Right kidney (tissue), 1 donor: ENCODE measurements at regions not wholly inside any gene's neighbourhood (a gene's known extent, or its start where the extent isn't known, plus 50 kb on each side); places are given as distances from the start of the nearest gene placed in this dataset.

ENCODE experiments used
- DNase-seq: peaks from one replicate; pipeline ENCODE4 v3.0.0-alpha.2; 2016

DNA sequence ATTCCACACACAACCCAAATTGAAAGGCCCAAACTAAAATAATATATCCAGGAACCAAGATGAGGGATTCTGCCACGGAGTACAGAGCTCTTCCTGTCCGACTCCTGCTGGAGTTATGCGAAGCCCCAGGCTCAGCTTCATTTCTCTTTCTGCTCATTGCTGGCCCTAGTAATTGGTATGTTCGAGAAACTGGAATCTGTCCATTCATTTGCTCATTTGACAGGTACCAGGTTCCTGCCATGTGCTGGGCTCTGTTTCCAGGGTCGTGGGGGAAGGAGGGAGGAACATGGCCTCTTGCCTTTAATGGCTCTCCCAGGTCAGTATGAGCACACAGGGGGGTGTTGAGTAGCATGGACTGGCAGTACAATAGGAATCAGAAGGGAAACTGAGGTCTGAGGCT, 179.2 kb upstream of the SHH start:
- DNase-seq, result no peak

DNA sequence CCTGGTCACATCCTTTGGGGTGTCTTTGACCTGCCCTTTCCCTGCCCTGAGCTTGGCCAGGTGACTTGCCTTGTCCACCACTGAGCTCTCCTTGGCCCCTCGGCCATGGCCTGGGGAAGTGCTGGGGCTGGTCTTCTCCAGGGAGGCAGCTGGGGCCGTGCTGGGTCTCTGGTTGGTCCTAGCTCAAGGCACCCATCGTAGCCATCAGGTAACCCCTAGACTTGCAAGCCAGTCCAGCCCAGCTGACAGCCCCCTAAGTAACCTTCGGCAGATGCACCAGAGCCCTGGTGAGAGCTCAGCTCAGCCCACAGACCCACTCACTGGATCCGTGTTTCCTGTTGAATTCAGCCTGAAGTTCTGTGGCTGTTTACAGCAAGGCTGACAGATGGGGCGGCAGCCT, 176.2 kb upstream of the SHH start:
- no peak for DNase-seq

DNA sequence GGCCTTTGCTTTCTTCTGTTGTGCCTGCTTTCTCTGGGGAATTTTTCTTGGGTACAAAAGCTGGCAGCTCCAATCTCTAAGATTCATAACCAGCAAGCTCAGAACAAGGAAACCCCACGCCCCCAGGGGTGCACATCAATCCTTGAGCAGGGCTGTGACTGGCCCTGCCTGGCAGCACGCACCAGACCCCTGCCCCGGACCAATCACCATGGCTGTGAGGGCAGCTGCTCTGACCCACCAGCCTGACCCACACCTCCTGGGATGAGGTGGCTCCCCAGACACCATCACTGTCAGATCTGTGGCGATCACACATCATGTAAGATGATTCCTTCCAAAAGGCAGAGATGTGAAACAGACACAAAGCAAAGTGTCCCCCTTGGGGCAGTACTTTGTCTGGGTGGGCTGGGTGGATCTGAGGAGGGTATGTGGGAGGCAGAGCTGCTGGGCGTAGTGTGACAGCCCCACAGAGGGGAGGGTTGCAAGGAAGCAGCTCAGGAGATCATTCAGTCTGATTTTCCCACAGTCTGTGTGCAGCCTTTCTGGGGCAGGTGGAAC, 175.5 kb upstream of the SHH start:
- no peak for DNase-seq

DNA sequence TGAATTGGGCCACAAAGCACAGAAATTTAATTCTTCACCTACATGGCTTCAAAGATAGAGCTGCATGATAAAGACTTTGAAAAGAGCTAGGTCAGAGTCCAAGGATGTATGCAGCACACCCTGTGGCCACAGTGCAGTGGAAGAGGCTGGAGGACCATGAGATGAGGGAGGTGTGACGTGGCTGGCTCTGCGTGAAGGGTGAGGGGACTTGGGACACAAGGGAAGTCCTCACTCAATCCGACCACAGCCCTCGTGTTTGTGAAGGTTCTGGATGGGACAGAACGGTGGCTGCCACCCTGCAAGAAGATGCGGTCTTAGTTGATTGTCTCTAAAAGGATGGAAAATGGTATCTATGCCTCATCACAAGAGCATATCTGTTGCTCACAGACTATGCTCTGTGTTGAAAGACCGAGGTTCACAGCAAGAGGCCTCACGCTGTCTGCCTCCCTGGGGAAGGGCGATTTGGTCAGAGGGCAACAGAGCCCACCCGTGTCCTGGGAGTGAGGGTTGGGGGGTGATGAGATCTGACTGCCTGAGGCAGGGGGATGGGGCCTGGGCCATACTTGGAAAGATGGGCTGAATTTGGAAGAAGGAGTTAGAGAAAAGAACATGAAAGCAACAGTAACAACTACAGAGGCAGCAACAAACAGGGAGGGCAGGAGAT, 174.4 kb upstream of the SHH start:
- no peak for DNase-seq

DNA sequence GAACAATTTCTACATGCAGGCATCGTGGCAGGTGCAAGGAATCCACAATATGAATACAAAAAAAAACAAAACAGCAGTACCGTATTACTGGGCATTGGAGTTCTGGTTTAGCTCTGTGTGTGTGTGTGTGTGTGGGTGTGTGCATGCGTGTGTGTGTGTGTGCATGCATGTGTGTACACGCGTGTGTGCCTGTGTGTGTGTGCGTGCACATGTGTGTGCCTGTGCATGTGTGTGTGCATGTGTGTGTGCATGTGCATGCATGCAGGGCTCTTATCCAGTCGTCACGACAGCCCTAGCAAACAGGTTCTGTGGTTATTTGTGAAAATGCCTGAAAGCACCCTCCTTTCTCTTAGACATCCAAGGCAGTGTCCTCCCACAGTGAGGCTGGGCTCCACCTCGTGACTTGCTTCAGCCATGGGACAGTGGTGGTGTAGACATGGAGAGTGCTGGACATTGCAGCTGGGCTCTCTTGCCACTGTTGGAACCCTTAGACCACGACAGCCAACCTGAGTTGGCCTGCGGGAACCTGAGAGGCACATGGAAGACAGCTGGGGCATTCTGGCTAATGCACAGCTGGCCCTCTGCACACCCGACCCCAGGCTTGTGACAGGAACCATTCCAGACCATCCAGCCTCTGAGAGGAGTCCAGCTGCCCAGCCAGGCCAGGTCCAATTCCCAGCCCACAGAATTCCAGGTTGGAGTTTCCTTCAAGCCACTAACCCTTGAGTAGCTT, 173.4 kb upstream of the SHH start:
- DNase-seq, result no peak

DNA sequence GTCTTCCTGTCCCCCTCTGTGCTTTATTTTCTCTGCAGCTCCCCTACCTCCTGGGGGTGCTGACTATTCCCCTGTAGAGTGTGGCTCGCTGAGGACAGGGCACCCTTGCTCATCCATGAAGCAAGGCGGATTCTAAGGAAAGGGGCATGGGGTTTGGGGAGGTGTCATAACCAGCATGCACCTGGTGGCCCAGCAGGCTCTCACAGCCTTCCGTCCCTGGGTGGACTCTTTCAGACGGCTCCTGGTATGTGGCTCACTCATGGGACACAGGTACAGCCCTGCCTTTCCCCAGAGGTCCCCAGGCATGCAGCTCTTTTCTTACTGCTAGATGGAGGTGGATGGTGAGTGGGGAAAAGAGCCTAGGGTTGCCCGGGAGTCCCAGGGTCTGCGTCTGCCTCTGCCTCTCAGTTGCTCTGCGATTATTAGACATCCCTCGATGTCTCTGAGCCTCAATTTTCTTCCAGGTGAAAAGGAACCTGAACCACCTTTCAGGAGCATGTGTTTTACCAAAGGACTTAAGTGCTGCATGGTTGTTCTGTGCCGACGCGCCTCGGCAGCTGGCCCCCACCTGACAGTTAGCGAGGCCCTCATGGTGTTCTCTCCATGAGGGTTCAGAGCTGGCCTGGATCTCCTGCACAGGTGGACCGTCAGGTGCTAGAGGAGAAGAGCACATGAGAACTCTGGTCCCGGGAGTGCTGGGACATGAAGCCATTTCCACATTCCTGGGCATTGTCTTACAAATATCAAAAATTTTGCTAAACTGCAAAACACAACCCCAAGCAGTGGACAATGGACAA, 172.5 kb upstream of the SHH start:
- no peak for DNase-seq

DNA sequence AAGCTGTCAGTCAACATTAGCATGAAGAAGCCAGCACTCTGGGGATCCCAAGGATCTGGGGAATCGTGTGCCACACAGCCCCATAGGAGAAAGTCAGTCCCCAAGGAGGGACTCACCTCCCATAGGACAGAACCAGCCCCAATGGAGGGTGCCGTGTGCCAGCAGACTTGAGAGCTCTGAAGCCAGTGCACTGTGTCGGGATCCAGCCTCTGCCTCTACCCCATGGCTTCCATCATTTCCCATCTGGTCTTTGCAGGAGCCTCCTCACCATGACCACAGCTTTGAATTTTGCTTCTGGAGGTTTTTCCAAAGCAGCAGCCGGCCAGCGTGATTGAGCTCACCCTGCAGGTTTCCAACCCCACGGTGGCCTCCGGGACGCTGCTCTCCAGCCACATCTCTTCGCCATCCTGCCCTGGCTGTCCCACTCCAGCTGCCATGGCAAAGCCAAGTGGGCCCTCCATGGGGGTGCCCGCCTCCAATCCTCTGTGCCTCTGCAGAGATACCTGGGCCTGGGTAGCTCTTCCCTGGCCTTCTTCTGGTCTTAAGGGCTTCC, 171.8 kb upstream of the SHH start:
- no peak for DNase-seq

DNA sequence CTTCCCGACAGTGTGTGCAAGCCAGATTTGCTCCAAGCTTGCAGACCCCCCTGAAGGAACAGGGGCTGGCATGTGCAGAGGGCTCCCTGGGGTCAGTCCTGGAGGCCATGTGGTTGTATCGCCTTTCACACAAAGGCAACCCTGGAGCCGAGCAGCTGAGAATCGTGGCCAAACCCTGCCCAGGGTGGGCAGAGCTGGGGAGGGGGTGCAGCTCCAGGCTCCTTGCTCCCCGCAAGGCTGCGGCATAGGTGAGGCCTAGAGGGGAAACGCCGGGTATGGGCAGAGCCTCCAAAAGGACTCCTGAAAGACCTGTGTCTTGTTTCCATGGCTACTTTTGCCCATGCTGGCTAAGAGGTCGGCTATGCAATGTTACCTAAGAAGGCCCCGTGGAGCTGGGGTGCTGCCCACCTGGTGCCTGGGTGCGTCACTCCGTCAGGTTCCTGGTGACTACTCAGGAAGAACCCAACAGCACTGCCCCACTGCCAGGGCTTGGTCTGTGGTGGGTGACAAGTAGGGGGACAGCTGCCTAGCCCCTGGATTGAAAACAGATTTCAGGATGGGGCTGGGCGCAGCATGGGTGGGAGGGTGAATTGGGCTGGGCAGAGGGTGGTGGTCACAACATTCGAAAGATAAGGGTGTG, 171.0 kb upstream of the SHH start:
- DNase-seq, result no peak

DNA sequence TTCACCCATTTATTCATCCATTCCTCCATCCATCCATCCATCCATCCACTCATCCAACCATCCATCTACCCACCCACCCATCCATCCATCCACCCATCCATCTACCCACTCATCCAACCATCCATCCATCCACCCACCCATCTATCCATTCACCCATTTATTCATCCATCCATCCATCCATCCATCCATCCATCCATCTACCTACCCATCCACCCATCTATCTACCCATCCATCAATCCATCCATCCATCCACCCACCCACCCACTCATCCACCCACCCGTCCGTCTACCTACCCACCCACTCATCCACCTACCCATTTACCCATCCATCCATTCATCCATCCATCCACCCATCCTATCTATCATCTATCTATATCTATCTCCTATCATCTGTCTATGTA, 169.4 kb upstream of the SHH start:
- no peak for DNase-seq

DNA sequence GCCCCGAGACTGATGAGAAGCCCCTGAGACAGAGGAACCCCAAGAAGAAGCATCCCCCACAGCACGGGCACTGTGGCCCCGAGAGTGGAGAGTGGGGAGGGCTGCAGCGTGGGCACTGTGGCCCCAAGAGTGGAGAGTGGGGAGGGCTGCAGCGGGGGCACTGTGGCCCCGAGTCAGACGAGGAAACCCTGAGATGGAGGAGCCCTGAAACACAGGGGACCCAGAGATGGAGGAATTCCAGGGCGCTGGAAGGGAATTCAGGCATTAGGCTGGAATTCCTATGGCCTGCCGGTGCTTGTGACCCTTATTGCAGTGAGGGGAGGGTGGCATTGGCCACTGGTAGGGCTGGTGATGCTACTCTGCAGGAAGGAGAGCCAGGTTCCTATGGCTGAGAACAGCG, 168.6 kb upstream of the SHH start:
- DNase-seq, result no peak

DNA sequence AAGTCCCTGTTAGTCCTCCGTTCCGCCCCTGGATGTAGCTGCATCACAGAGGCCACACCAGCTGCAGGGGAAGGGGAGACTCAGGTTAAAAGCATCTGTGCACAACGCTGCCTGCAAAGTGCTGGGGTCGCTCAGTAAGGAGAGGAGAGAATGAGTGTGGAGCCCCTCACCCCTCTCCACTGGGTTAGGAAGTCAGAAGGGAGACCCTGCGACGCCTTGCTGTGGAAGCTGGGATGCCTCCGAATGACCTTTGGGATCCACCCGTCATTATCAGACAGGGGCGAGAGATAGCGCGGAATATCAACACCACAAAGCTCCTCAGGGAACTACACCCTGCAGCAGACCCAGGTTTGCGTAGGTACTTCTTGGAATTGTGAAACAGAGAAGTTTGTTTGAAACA, 167.7 kb upstream of the SHH start:
- no peak for DNase-seq

DNA sequence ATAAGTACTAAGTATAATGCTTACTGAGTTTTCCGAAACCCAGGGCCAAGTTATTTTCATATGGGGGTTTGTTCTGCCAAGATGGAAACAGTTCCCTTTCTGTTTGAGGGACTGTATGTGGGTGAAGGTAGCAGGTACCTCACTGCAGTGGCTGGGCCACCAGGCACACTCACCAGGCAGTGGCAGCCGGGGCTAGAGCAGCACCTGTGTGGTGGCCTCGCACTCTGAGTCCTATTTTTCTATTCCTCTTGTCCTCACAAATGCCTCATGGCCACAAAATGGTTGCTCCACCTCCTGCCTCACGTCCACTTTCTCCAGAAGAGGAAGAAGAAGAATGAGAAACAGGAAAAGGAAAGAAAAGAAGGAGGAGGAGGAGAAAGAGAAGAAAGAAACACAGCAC, 167.3 kb upstream of the SHH start:
- DNase-seq, result no peak

DNA sequence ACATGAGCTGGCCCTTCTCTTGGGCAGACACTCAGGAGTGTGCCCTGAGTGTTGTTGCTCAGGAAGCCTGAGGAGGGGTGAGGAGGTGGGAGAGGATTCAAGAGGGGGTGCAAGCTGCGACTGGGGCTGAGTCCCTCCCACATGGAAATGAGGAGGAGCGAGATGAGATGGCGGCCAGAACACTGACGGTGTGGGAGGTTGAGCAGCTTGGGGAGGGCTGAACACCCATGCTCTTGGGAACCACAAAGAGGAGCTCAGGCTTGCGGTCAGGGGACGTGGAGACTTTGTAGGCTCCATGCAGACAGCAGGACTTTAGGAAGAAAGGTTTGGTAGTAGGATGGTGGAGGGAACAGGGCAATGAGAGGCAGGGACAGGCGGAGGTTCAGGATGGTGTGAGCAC, 163.2 kb upstream of the SHH start:
- DNase-seq, result no peak

DNA sequence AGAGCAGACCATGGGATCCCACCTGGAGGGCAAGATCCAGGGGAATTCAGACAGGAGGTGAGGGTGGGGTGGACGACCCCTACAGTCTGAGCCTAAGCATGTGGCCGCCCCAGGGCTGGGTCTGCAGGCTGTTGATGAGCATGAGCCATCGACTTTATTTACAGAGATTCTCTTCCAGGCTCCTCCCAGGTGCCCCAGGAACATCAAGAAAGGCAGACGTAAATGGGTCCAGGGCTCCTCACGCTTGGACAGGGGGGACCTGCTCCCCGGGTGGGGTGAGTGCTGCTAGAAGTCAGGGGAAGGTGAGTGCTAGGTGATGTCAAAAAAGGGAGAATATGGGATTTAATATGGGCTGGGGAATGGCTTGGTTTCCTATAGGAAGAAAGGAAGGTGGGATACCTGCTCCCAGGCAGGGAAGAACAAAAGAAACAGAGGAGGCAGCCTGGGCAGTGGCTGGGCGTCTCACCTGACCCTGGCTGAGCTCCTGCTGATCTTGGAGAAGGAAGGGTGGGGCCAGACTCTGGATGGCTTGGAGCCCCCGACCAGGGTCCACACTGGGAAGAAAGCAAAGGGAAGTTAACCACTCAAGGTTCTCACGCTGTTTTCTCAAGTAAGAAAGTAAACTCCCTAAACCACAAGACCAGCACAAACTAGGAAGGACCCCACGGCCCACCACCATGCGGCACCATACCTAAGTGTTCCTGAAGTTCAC, 162.1 kb upstream of the SHH start:
- DNase-seq, result no peak

DNA sequence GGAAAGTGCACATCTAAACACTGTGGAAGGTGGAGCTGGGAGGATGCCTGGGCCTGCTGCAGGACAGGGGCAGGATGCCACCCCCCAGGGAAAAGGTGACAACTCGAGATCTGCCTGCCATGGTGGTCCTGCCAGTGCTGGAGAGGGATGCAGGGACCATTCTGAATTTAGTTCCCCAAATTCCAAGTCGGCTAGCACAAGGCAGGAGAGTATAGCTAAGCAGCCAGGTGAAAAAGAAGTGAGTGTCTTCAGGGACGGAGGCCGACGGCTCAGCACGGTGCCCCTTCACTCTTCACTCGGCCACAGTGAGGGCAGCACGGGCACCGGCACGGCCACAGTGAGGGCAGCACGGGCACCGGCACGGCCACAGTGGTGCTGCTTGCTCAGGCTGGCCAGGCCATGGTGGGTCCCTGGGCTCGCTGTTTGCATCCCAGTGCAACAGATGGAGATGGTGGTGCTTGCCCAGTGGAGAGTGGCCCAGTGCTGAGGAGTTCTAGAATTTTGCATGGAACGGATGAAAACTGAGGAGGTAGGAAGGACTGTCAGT, 161.3 kb upstream of the SHH start:
- no peak for DNase-seq

DNA sequence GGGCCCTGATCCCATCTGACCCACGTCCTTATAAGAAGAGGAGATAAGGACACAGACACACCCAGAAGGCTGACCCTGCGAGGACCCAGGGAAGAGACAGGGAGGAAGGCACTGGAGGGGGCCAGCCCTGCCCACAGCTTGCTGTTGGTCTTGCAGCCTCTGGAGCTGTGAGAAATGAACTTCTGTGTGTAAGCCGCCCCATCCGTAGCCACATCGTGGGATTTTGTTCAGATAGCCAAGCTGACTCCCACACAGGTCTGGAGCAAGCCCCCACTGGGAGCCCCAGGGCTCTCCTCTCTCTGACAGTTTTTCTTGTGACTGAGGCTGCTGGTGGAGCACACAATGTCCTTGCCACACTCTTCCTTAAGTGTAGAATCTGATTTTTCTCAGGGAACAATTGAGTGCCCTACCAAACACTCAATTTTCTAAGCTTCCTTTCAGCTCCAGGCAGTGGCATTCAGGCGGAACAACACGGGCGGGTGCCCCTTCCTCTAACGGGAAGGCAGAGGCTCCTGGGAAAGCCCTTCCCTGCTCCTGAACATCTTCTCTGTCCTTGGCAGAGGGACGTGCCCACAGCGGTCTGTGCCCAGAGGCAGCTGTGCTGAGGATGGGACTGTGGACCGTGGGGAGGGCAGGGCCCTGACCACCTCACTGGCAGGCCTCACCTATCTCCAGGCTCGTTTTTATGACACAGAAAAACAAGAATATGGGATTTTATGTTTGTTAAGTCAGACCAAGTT, 160.6 kb upstream of the SHH start:
- no peak for DNase-seq

DNA sequence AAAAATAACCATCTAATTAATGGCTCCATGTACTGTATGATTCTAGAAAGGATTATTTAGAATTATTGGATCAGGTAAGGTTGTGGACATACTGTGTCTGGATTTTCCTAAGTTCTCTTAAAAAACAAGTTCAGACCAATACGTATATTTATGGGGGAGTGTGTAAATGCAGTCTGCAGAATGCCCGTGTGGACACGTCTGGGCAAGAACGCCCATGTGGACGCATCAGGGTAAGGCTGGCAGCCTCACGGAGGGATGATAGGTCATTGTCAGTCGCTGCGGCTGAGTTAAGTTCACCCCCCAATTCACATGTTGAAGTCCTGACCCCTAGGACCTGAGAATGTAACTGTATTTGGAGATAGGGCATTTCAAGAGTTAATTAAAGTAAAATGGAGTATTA, 160.0 kb upstream of the SHH start:
- DNase-seq, result no peak

DNA sequence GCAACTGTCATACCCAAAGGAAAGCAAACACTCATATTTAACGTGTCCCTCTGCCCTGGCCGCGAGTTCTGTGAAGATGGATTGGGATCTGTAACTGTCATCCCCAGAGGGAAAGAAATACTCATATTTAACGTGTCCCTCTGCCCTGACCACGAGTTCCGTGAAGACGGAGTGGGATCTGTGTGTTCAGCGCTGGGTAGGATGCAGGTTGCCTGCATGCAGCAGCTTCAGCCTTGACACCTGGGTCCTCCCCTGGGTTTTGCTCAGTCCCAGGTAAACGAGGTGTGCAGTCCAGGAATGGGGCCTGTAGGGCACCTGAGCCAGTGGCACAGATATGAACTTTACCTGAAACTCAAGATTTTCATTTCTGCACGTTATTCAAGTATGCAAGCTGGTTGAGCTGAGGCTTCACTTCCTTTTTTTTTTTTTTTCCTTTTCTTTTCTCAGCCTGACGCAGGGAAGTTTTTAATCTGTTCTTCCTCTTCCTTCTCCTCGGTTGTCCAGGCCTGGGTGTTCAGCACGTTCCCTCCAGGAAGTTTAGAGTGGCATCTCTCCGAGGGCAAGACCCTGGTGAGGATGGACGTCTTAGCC, 159.0 kb upstream of the SHH start:
- no peak for DNase-seq

DNA sequence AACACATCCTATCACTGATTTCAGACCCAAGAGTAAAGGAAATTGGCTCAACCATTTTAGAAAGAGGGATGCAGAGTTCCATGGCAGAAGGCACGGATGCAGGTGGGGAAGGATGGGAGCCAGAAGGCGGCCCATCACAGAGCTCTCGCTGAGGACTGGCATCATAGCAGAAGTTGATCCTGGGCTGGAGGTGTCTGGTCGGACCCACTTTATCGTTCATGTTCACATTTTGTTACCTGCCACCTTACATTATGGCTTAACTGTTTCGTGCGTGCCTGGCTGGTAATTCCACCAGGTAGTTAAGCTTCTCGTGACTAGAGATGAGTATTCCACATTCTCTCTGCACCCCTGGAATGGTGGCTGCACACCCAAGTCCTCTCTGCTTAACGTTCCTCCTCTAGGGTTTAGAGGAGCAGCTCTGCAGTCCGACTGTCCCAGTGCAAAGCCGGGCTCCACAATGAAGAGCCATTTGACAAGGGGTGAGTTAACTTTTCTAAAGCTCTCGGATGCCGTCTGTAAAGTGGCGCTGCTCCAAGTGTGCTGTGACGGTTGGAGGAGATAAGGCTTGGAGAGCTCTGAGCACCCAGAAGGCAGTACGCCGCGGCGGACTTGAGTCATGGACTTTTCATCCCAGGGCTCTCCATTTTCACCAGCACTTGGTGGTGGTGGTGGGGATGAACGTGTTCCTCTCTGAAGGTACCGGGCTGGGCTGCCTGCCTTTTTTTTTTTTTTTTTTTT, 157.1 kb upstream of the SHH start:
- no peak for DNase-seq

DNA sequence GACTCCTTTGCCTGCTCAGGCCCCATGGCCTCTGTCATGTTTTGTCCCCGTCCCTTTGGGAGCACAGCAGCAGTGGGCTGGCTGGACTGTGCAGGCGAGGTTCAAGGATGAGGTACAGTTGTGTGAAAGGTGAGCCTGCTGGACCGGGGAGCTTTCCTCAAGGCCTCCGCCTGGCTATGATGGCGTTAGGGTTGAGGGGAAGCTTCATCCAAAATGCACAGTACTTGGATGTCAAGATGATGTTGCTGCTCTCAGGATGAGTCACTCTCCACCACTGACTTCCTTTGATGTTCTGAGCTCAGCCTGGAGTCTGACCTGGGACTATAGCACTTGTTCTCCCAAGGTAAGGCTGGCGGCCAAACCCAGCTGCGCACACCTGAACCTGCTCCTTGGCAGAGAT, 152.7 kb upstream of the SHH start:
- no peak for DNase-seq
